ENCODE measurements at regions not wholly inside any gene's neighbourhood (a gene's known extent, or its start where the extent isn't known, plus 50 kb on each side); places are given as distances from the start of the nearest gene placed in this dataset.

DNA sequence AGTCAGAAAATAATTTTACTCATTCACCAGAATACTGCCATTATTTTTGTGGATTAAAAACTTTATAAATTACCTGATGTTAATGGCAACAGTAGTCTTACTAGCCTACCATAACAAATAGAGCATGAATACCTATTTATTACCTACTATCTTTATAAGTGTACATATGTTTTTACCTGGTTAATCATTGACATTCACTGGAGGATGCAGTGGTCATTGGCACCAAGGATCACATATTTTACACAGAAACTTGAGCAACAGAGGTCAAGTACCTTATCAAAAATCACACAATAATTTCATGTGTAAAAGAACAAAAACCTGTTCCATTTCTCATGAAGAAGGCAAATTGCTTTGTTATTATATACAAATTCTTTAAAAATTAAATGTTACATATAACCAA is 1284.9 kb upstream of the NCAM2 start:
- Histone ChIP-seq H4K91ac (ENCODE audit: low read depth, low read length, poor library complexity) (no peak overlapping the region), H3K4me1 (ENCODE audit: control insufficient read depth in 2 of 2, insufficient read depth in 1 of 2, low read depth in 1 of 2, low read length in 2 of 2) (no peaks in the 10 kb centered on the region), H3K9ac (ENCODE audit: low read depth, low read length, poor library complexity) (no peak overlapping the region), H2AK5ac (ENCODE audit: low read depth, low read length) (no peak overlapping the region), H3K9me3 (replicated peaks in 1 of 2; ENCODE audit: control insufficient read depth in 2 of 2, insufficient read depth in 1 of 2, low read depth in 1 of 2, low read length in 2 of 2) (no peaks in the 10 kb centered on the region), H3K18ac (ENCODE audit: low read length) (no peak overlapping the region), H3K4me3 (ENCODE audit: low read length in 2 of 2) (no peak overlapping the region), H3K27me3 (ENCODE audit: control insufficient read depth in 3 of 3, insufficient read depth in 3 of 3, low read depth in 1 of 3, low read length in 3 of 3) (no peaks in the 10 kb centered on the region), H2BK12ac (ENCODE audit: low read length) (no peak overlapping the region), H3K23ac (ENCODE audit: low read depth, low read length, poor library complexity) (no peak overlapping the region), H3K79me1 (ENCODE audit: low read depth, low read length) (no peaks in the 10 kb centered on the region), H2BK5ac (ENCODE audit: low read length) (no peak overlapping the region), H2BK120ac (ENCODE audit: low read depth, low read length) (no peak overlapping the region), H3K4me2 (ENCODE audit: insufficient read depth, low read length, poor library complexity, severe bottlenecking) (no peak overlapping the region), H3K4ac (ENCODE audit: low read length) (no peak overlapping the region), H2AFZ (ENCODE audit: low read length) (no peak overlapping the region), H3K27ac (replicated peaks; ENCODE audit: low read length) (no peak overlapping the region), H2BK15ac (ENCODE audit: low read length) (no peak overlapping the region), H3K36me3 (replicated peaks in 1 of 2; ENCODE audit: control insufficient read depth in 2 of 2, insufficient read depth in 2 of 2, low read length in 2 of 2) (no peaks in the 10 kb centered on the region), H3K14ac (ENCODE audit: low read length) (no peak overlapping the region), H4K8ac (ENCODE audit: low read depth, low read length) (no peak overlapping the region)
- no peak for DNase-seq (ENCODE audit: low spot score)

DNA sequence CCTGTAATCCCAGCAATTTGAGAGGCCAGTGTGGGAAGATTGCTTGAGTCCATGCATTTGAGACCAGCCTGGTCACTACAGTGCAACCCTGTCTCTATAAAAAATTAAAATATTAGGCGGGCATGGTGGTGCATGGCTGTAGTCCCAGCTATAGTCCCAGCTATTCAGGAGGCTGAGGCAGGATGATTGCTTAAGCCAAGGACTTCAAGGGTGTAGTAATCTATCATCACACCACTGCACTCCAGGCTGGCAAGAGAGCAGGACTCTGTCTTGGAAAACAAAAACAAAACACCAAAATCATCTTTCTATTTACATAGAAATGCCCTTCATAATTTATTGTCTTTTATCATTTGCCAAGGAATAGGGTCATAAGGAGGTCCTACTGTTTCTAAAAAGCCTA is 1274.1 kb upstream of the NCAM2 start:
- Histone ChIP-seq H3K23ac (ENCODE audit: low read depth, low read length, poor library complexity) (no peak overlapping the region), H4K8ac (ENCODE audit: low read depth, low read length) (no peak overlapping the region), H3K27ac (replicated peaks; ENCODE audit: low read length) (no peak overlapping the region), H2AK5ac (ENCODE audit: low read depth, low read length) (no peak overlapping the region), H2BK5ac (ENCODE audit: low read length) (no peak overlapping the region), H2BK15ac (ENCODE audit: low read length) (no peak overlapping the region), H2BK120ac (ENCODE audit: low read depth, low read length) (no peak overlapping the region), H3K4me3 (ENCODE audit: low read length in 2 of 2) (no peak overlapping the region), H3K18ac (ENCODE audit: low read length) (no peak overlapping the region), H3K4me1 (ENCODE audit: control insufficient read depth in 2 of 2, insufficient read depth in 1 of 2, low read depth in 1 of 2, low read length in 2 of 2) (no peaks in the 10 kb centered on the region), H3K9me3 (replicated peaks in 1 of 2; ENCODE audit: control insufficient read depth in 2 of 2, insufficient read depth in 1 of 2, low read depth in 1 of 2, low read length in 2 of 2) (no peaks in the 10 kb centered on the region), H3K4me2 (ENCODE audit: insufficient read depth, low read length, poor library complexity, severe bottlenecking) (no peak overlapping the region), H3K4ac (ENCODE audit: low read length) (no peak overlapping the region), H3K36me3 (replicated peaks in 1 of 2; ENCODE audit: control insufficient read depth in 2 of 2, insufficient read depth in 2 of 2, low read length in 2 of 2) (no peaks in the 10 kb centered on the region), H2AFZ (ENCODE audit: low read length) (no peak overlapping the region), H3K27me3 (ENCODE audit: control insufficient read depth in 3 of 3, insufficient read depth in 3 of 3, low read depth in 1 of 3, low read length in 3 of 3) (no peaks in the 10 kb centered on the region), H3K79me1 (ENCODE audit: low read depth, low read length) (no peaks in the 10 kb centered on the region), H3K9ac (ENCODE audit: low read depth, low read length, poor library complexity) (no peak overlapping the region), H3K14ac (ENCODE audit: low read length) (no peak overlapping the region), H4K91ac (ENCODE audit: low read depth, low read length, poor library complexity) (no peak overlapping the region), H2BK12ac (ENCODE audit: low read length) (no peak overlapping the region)
- WGBS, 2 donors (ENCODE audit: extremely low coverage in 2 of 2, insufficient read length in 2 of 2, insufficient replicate concordance in 1 of 2): no CpG with 5 or more reads among the region's 1 CpG
- no peak for DNase-seq (ENCODE audit: low spot score)

DNA sequence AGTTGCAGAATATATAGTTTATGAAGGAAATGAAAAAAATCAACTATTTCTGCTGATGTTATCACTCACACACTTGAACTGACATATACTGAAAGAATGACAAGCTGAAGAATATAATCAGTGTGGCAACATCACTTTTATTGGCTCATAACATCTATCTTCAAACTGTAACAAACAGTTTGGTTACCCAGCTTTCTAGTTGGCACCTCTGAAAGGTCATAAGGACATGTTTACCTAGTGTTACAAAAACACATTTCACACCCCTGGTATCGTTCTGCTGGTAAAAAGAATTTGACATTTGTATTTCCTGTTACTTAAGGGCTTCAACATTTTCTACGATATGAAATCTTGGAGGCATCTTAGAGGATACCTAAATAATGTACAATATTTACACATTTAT is 1267.0 kb upstream of the NCAM2 start:
- no CpG with 5 or more reads among the region's 2 CpGs for WGBS, 2 donors (ENCODE audit: extremely low coverage in 2 of 2, insufficient read length in 2 of 2, insufficient replicate concordance in 1 of 2)
- H4K8ac ChIP-seq (ENCODE audit: low read depth, low read length): no peak overlapping the region
- no peaks in the 10 kb centered on the region for H3K36me3 ChIP-seq (replicated peaks in 1 of 2; ENCODE audit: control insufficient read depth in 2 of 2, insufficient read depth in 2 of 2, low read length in 2 of 2)
- H3K79me1 ChIP-seq (ENCODE audit: low read depth, low read length): no peaks in the 10 kb centered on the region
- H3K4me3 ChIP-seq (ENCODE audit: low read length in 2 of 2): no peak overlapping the region
- no peaks in the 10 kb centered on the region for H3K27me3 ChIP-seq (ENCODE audit: control insufficient read depth in 3 of 3, insufficient read depth in 3 of 3, low read depth in 1 of 3, low read length in 3 of 3)
- no peaks in the 10 kb centered on the region for H3K4me1 ChIP-seq (ENCODE audit: control insufficient read depth in 2 of 2, insufficient read depth in 1 of 2, low read depth in 1 of 2, low read length in 2 of 2)
- H2BK12ac ChIP-seq (ENCODE audit: low read length): no peak overlapping the region
- no peak overlapping the region for H4K91ac ChIP-seq (ENCODE audit: low read depth, low read length, poor library complexity)
- no peak overlapping the region for H3K9ac ChIP-seq (ENCODE audit: low read depth, low read length, poor library complexity)
- H2BK15ac ChIP-seq (ENCODE audit: low read length): no peak overlapping the region
- no peak for DNase-seq (ENCODE audit: low spot score)
- H3K4me2 ChIP-seq (ENCODE audit: insufficient read depth, low read length, poor library complexity, severe bottlenecking): no peak overlapping the region
- no peak overlapping the region for H2AK5ac ChIP-seq (ENCODE audit: low read depth, low read length)
- H2BK5ac ChIP-seq (ENCODE audit: low read length): no peak overlapping the region
- H3K4ac ChIP-seq (ENCODE audit: low read length): no peak overlapping the region
- no peak overlapping the region for H3K14ac ChIP-seq (ENCODE audit: low read length)
- no peak overlapping the region for H3K23ac ChIP-seq (ENCODE audit: low read depth, low read length, poor library complexity)
- no peak overlapping the region for H3K18ac ChIP-seq (ENCODE audit: low read length)
- H3K9me3 ChIP-seq (replicated peaks in 1 of 2; ENCODE audit: control insufficient read depth in 2 of 2, insufficient read depth in 1 of 2, low read depth in 1 of 2, low read length in 2 of 2): no peaks in the 10 kb centered on the region
- no peak overlapping the region for H2AFZ ChIP-seq (ENCODE audit: low read length)
- H2BK120ac ChIP-seq (ENCODE audit: low read depth, low read length): no peak overlapping the region
- H3K27ac ChIP-seq (replicated peaks; ENCODE audit: low read length): no peak overlapping the region

DNA sequence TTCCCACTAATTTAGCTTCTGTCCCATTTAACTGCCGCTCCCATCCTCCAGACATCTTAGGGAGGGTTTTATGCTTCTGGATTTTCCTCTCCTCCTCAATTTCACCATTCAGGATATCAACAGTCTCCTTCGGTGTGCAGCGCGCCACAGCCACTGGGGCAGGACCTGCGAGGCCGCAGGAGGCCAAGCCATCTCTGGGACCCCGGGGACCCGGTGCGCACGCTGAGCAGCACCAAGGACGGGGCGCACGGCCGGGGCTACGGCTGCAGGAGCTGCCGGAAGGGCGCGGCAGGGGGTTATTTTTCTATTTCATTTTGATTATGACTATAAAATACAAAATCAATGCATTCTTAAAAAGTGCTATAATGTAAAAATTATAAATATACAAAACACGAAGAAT is 1238.4 kb upstream of the NCAM2 start:
- Histone ChIP-seq H3K36me3 (replicated peaks in 1 of 2; ENCODE audit: control insufficient read depth in 2 of 2, insufficient read depth in 2 of 2, low read length in 2 of 2) (no peaks in the 10 kb centered on the region), H3K79me1 (ENCODE audit: low read depth, low read length) (no peaks in the 10 kb centered on the region), H3K9me3 (replicated peaks in 1 of 2; ENCODE audit: control insufficient read depth in 2 of 2, insufficient read depth in 1 of 2, low read depth in 1 of 2, low read length in 2 of 2) (no peaks in the 10 kb centered on the region), H3K4me1 (ENCODE audit: control insufficient read depth in 2 of 2, insufficient read depth in 1 of 2, low read depth in 1 of 2, low read length in 2 of 2) (no peaks in the 10 kb centered on the region), H3K27ac (replicated peaks; ENCODE audit: low read length) (no peak overlapping the region), H2AK5ac (ENCODE audit: low read depth, low read length) (no peak overlapping the region), H3K14ac (ENCODE audit: low read length) (no peak overlapping the region), H3K4me2 (ENCODE audit: insufficient read depth, low read length, poor library complexity, severe bottlenecking) (no peak overlapping the region), H2BK120ac (ENCODE audit: low read depth, low read length) (no peak overlapping the region), H2BK5ac (ENCODE audit: low read length) (no peak overlapping the region), H2AFZ (ENCODE audit: low read length) (no peak overlapping the region), H2BK15ac (ENCODE audit: low read length) (no peak overlapping the region), H4K91ac (ENCODE audit: low read depth, low read length, poor library complexity) (no peak overlapping the region), H3K23ac (ENCODE audit: low read depth, low read length, poor library complexity) (no peak overlapping the region), H3K4ac (ENCODE audit: low read length) (no peak overlapping the region), H3K9ac (ENCODE audit: low read depth, low read length, poor library complexity) (no peak overlapping the region), H3K18ac (ENCODE audit: low read length) (no peak overlapping the region), H3K4me3 (ENCODE audit: low read length in 2 of 2) (no peak overlapping the region), H4K8ac (ENCODE audit: low read depth, low read length) (no peak overlapping the region), H3K27me3 (ENCODE audit: control insufficient read depth in 3 of 3, insufficient read depth in 3 of 3, low read depth in 1 of 3, low read length in 3 of 3) (no peaks in the 10 kb centered on the region), H2BK12ac (ENCODE audit: low read length) (no peak overlapping the region)
- no CpG with 5 or more reads among the region's 19 CpGs for WGBS, 2 donors (ENCODE audit: extremely low coverage in 2 of 2, insufficient read length in 2 of 2, insufficient replicate concordance in 1 of 2)
- no peak for DNase-seq (ENCODE audit: low spot score)

Measured in neuronal stem cell (in vitro differentiated cells).